WTC11 (cell line): ENCODE measurements at regions not wholly inside any gene's neighbourhood (a gene's known extent, or its start where the extent isn't known, plus 50 kb on each side); places are given as distances from the start of the nearest gene placed in this dataset.

Experiments
- ATAC-seq: fragments of 200-7000 bp; cut with Tn5 transposase; 2 replicates; pipeline ENCODE4 v1.10.0; 2021; ENCODE audit warnings: mild to moderate bottlenecking, moderate library complexity
- CTCF ChIA-PET: fragments of 300-600 bp; sonication (Branson Sonifier 250); formaldehyde crosslinking; loops from one replicate; lab custom pipeline; 2021; ENCODE audit warnings: antibody characterized with exemption; lab: Charles Lee
- POLR2A ChIA-PET: fragments of 350-600 bp; sonication (Branson Sonifier 250); formaldehyde crosslinking; loops from one replicate; lab custom pipeline; 2021; ENCODE audit warnings: antibody characterized with exemption; lab: Charles Lee
- DNase-seq: peaks from one replicate; pipeline ENCODE4 v3.0.0; 2021; ENCODE audit warnings: low spot score
- H3K27ac Mint-ChIP-seq: 2 replicates; pipeline ENCODE4 v1.8.0; 2021; ENCODE audit warnings: mixed read lengths
- H3K27me3 Mint-ChIP-seq: 2 replicates; pipeline ENCODE4 v1.8.0; 2021; ENCODE audit warnings: low read depth, mild to moderate bottlenecking, moderate library complexity, mixed read lengths
- H3K36me3 Mint-ChIP-seq: 2 replicates; pipeline ENCODE4 v1.8.0; 2021; ENCODE audit warnings: mixed read lengths
- H3K4me1 Mint-ChIP-seq: 2 replicates; pipeline ENCODE4 v1.8.0; 2022; ENCODE audit warnings: mixed read lengths
- H3K4me3 Mint-ChIP-seq: 2 replicates; pipeline ENCODE4 v1.8.0; 2021; ENCODE audit warnings: mild to moderate bottlenecking, moderate library complexity, mixed read lengths
- H3K9me3 Mint-ChIP-seq: 2 replicates; pipeline ENCODE4 v1.8.0; 2021; ENCODE audit warnings: mixed read lengths
- ARID4B ChIP-seq: sonication (generic); formaldehyde crosslinking; IDR thresholded peaks from 2 replicates; pipeline ENCODE4 v1.8.0; 2023; ENCODE audit warnings: missing genetic modification reagents, mild to moderate bottlenecking, borderline replicate concordance
- EMX1 ChIP-seq: fragments of 250-450 bp; sonication (Bioruptor Pico); IDR thresholded peaks from 2 replicates; pipeline ENCODE4 v1.8.0; 2021; ENCODE audit warnings: mild to moderate bottlenecking
- ERG ChIP-seq: fragments of 250-450 bp; sonication (Bioruptor Pico); IDR thresholded peaks from 2 replicates; pipeline ENCODE4 v1.8.0; 2021; ENCODE audit warnings: mild to moderate bottlenecking
- FOXP1 ChIP-seq: sonication (generic); formaldehyde crosslinking; IDR thresholded peaks from 2 replicates; pipeline ENCODE4 v1.8.0; 2022; ENCODE audit warnings: missing genetic modification reagents, mild to moderate bottlenecking, moderate library complexity, borderline replicate concordance
- NFATC4 ChIP-seq: fragments of 250-450 bp; sonication (Bioruptor Pico); IDR thresholded peaks from 2 replicates; pipeline ENCODE4 v1.9.0; 2021; ENCODE audit warnings: mild to moderate bottlenecking
- NR2C2 ChIP-seq: sonication (generic); formaldehyde crosslinking; IDR thresholded peaks from 2 replicates; pipeline ENCODE4 v1.8.0; 2022; ENCODE audit warnings: mild to moderate bottlenecking, missing genetic modification reagents
- NR3C1 ChIP-seq: sonication (generic); formaldehyde crosslinking; conservative IDR thresholded peaks from 2 replicates; pipeline ENCODE4 v1.8.1; 2023; ENCODE audit warnings: low read depth, mild to moderate bottlenecking, missing genetic modification reagents
- OVOL2 ChIP-seq: fragments of 250-450 bp; sonication (Bioruptor Pico); IDR thresholded peaks from 2 replicates; pipeline ENCODE4 v1.9.0; 2021; ENCODE audit warnings: mild to moderate bottlenecking, borderline replicate concordance
- PREB ChIP-seq: sonication (generic); formaldehyde crosslinking; IDR thresholded peaks from 2 replicates; pipeline ENCODE4 v1.8.1; 2022; ENCODE audit warnings: mild to moderate bottlenecking, missing genetic modification reagents, moderate library complexity, borderline replicate concordance
- TEAD4 ChIP-seq: sonication (generic); formaldehyde crosslinking; IDR thresholded peaks from 2 replicates; pipeline ENCODE4 v1.8.0; 2022; ENCODE audit warnings: mild to moderate bottlenecking, missing genetic modification reagents
- ZNF138 ChIP-seq: sonication (generic); formaldehyde crosslinking; conservative IDR thresholded peaks from 2 replicates; pipeline ENCODE4 v1.8.1; 2022; ENCODE audit warnings: mild to moderate bottlenecking, moderate library complexity, missing genetic modification reagents
- ZNF232 ChIP-seq: sonication (generic); formaldehyde crosslinking; IDR thresholded peaks from 2 replicates; pipeline ENCODE4 v1.8.0; 2022; ENCODE audit warnings: mild to moderate bottlenecking, missing genetic modification reagents
- ZNF317 ChIP-seq: sonication (generic); formaldehyde crosslinking; IDR thresholded peaks from 2 replicates; pipeline ENCODE4 v1.8.1; 2023; ENCODE audit warnings: low read depth, mild to moderate bottlenecking, moderate library complexity, missing genetic modification reagents, borderline replicate concordance
- ZNF396 ChIP-seq: fragments of 250-450 bp; sonication (Bioruptor Pico); IDR thresholded peaks from 2 replicates; pipeline ENCODE4 v1.8.0; 2021; ENCODE audit warnings: mild to moderate bottlenecking, moderate library complexity, borderline replicate concordance
- ZSCAN18 ChIP-seq: fragments of 250-450 bp; sonication (Bioruptor Pico); IDR thresholded peaks from 2 replicates; pipeline ENCODE4 v2.1.2; 2022; ENCODE audit warnings: mild to moderate bottlenecking, moderate library complexity
- TF ChIP-seq, protein P1 (sequence below): sonication (generic); formaldehyde crosslinking; IDR thresholded peaks from 2 replicates; pipeline ENCODE4 v1.8.0; 2022; ENCODE audit warnings: mild to moderate bottlenecking, missing genetic modification reagents
- TF ChIP-seq, protein P2 (sequence below): fragments of 200-600 bp; IDR thresholded peaks from 2 replicates; pipeline ENCODE4 v1.8.0; 2022; ENCODE audit warnings: antibody characterized with exemption
- TF ChIP-seq, protein P3 (sequence below): fragments of 250-450 bp; sonication (Bioruptor Pico); IDR thresholded peaks from 2 replicates; pipeline ENCODE4 v1.9.0; 2021; ENCODE audit warnings: mild to moderate bottlenecking, borderline replicate concordance
- TF ChIP-seq, protein P4 (sequence below): sonication (generic); formaldehyde crosslinking; IDR thresholded peaks from 2 replicates; pipeline ENCODE4 v1.8.1; 2023; ENCODE audit warnings: mild to moderate bottlenecking, moderate library complexity, missing genetic modification reagents

- TF ChIP-seq, protein P1, sequence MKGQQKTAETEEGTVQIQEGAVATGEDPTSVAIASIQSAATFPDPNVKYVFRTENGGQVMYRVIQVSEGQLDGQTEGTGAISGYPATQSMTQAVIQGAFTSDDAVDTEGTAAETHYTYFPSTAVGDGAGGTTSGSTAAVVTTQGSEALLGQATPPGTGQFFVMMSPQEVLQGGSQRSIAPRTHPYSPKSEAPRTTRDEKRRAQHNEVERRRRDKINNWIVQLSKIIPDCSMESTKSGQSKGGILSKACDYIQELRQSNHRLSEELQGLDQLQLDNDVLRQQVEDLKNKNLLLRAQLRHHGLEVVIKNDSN (CRISPR knock-in tag) = no peak
- TF ChIP-seq FOXP1 (no peak), NFATC4 (CRISPR knock-in tag) (no peak), ZNF232 (CRISPR knock-in tag) (no peak), NR2C2 (CRISPR knock-in tag) (no peak), ZNF317 (CRISPR knock-in tag) (no peak), OVOL2 (no peak), ZNF396 (no peak)
- TF ChIP-seq, protein P2, sequence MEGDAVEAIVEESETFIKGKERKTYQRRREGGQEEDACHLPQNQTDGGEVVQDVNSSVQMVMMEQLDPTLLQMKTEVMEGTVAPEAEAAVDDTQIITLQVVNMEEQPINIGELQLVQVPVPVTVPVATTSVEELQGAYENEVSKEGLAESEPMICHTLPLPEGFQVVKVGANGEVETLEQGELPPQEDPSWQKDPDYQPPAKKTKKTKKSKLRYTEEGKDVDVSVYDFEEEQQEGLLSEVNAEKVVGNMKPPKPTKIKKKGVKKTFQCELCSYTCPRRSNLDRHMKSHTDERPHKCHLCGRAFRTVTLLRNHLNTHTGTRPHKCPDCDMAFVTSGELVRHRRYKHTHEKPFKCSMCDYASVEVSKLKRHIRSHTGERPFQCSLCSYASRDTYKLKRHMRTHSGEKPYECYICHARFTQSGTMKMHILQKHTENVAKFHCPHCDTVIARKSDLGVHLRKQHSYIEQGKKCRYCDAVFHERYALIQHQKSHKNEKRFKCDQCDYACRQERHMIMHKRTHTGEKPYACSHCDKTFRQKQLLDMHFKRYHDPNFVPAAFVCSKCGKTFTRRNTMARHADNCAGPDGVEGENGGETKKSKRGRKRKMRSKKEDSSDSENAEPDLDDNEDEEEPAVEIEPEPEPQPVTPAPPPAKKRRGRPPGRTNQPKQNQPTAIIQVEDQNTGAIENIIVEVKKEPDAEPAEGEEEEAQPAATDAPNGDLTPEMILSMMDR = no peak
- TF ChIP-seq, protein P3, sequence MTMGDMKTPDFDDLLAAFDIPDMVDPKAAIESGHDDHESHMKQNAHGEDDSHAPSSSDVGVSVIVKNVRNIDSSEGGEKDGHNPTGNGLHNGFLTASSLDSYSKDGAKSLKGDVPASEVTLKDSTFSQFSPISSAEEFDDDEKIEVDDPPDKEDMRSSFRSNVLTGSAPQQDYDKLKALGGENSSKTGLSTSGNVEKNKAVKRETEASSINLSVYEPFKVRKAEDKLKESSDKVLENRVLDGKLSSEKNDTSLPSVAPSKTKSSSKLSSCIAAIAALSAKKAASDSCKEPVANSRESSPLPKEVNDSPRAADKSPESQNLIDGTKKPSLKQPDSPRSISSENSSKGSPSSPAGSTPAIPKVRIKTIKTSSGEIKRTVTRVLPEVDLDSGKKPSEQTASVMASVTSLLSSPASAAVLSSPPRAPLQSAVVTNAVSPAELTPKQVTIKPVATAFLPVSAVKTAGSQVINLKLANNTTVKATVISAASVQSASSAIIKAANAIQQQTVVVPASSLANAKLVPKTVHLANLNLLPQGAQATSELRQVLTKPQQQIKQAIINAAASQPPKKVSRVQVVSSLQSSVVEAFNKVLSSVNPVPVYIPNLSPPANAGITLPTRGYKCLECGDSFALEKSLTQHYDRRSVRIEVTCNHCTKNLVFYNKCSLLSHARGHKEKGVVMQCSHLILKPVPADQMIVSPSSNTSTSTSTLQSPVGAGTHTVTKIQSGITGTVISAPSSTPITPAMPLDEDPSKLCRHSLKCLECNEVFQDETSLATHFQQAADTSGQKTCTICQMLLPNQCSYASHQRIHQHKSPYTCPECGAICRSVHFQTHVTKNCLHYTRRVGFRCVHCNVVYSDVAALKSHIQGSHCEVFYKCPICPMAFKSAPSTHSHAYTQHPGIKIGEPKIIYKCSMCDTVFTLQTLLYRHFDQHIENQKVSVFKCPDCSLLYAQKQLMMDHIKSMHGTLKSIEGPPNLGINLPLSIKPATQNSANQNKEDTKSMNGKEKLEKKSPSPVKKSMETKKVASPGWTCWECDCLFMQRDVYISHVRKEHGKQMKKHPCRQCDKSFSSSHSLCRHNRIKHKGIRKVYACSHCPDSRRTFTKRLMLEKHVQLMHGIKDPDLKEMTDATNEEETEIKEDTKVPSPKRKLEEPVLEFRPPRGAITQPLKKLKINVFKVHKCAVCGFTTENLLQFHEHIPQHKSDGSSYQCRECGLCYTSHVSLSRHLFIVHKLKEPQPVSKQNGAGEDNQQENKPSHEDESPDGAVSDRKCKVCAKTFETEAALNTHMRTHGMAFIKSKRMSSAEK = no peak
Observed at GRCh38 chr11:17142450-17142849, 65.0 kb upstream of the RPS13 start (continued).

DNA sequence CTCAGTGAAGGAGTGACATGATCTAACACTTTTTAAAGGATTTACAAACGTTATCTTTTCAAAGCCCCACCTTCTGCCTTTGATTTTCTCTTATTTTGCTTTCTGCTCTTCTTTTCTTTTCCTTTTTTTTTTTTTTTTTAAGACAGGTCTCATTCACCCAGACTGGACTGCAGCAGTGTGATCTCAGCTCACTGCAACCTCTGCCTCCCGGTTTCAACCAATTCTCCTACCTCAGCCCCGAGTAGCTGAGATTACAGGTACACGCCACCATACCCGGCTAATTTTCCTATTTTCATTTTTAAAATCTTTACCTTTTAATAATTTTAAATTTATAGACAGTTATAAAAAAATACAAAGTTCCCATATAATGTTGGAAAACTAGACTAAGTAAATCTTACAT is 63.7 kb upstream of the RPS13 start:
- ATAC-seq (no peak), DNase-seq (no peak)
- peaks cover 18% of the 10 kb centered on the region for H3K4me1 Mint-ChIP-seq
- peaks cover 28% of the 10 kb centered on the region for H3K36me3 Mint-ChIP-seq
- no peaks in the 10 kb centered on the region for H3K9me3 Mint-ChIP-seq
- no peak overlapping the region for H3K4me3 Mint-ChIP-seq
- POLR2A ChIA-PET = no interaction called here
- no peaks in the 10 kb centered on the region for H3K27me3 Mint-ChIP-seq
- TF ChIP-seq ZNF138 (CRISPR knock-in tag) = no peak
- no peak for TF ChIP-seq TEAD4
- TF ChIP-seq EMX1 (CRISPR knock-in tag) = no peak
- TF ChIP-seq, protein P4, sequence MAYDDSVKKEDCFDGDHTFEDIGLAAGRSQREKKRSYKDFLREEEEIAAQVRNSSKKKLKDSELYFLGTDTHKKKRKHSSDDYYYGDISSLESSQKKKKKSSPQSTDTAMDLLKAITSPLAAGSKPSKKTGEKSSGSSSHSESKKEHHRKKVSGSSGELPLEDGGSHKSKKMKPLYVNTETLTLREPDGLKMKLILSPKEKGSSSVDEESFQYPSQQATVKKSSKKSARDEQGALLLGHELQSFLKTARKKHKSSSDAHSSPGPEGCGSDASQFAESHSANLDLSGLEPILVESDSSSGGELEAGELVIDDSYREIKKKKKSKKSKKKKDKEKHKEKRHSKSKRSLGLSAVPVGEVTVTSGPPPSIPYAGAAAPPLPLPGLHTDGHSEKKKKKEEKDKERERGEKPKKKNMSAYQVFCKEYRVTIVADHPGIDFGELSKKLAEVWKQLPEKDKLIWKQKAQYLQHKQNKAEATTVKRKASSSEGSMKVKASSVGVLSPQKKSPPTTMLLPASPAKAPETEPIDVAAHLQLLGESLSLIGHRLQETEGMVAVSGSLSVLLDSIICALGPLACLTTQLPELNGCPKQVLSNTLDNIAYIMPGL (CRISPR knock-in tag) = no peak
- TF ChIP-seq ZSCAN18 (CRISPR knock-in tag) = no peak
- no peak for TF ChIP-seq ERG (CRISPR knock-in tag)
- TF ChIP-seq PREB = no peak
- no peak for TF ChIP-seq ARID4B (CRISPR knock-in tag)
- TF ChIP-seq NR3C1 (CRISPR knock-in tag) = no peak
- TF ChIP-seq, all 79 proteins: peak for 0
- H3K27ac Mint-ChIP-seq = no peak overlapping the region
- CTCF ChIA-PET = no interaction called here
